ENCODE measurements at regions not wholly inside any gene's neighbourhood (a gene's known extent, or its start where the extent isn't known, plus 50 kb on each side); places are given as distances from the start of the nearest gene placed in this dataset.

GRCh38 chr4:166309286-166309685, 436.2 kb downstream of the TLL1 start:
- no peak overlapping the region for H3K27ac ChIP-seq (replicated peaks)
- DNase-seq (ENCODE audit: low read depth in 1 of 2, low spot score in 1 of 2), result no peak
- H3K4me3 ChIP-seq (replicated peaks; ENCODE audit: insufficient read depth, low read length), result no peak overlapping the region
- H3K27me3 ChIP-seq (ENCODE audit: insufficient read depth, poor library complexity, severe bottlenecking), result no peaks in the 10 kb centered on the region
- TF ChIP-seq REST (IDR thresholded peaks at IDR 0.05; ENCODE audit: insufficient replicate concordance, low read depth) (no peak), POLR2AphosphoS5 (IDR thresholded peaks at IDR 0.05; ENCODE audit: low read depth) (no peak), GABPA (IDR thresholded peaks at IDR 0.05; ENCODE audit: low read depth) (no peak), SPI1 (IDR thresholded peaks at IDR 0.05; ENCODE audit: borderline replicate concordance, low read depth) (no peak), CTCF (IDR thresholded peaks at IDR 0.05; ENCODE audit: insufficient read depth, low read length) (no peak)

DNA sequence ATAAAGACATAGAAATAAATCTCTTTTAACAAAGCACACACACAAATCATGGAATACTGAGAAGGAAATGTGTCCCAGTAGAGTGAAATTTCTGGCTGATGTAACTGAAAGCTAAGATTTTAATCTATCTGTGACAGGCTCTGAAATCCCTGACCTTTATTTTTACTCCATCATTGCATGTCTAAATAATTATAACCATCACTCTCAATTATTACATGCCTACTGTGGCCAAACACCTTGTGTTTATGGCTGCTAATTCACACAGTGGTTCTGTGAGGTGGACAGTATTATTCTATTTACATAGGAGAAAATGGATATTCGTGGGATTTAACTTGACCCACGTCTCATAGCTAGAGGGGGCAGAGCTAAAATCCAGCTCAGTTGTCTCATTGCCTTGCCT, 438.1 kb downstream of the TLL1 start:
- Histone ChIP-seq H3K27me3 (ENCODE audit: insufficient read depth, poor library complexity, severe bottlenecking) (no peaks in the 10 kb centered on the region), H3K4me3 (replicated peaks; ENCODE audit: insufficient read depth, low read length) (no peak overlapping the region), H3K27ac (replicated peaks) (no peak overlapping the region)
- no peak for DNase-seq (ENCODE audit: low read depth in 1 of 2, low spot score in 1 of 2)
- TF ChIP-seq CTCF (IDR thresholded peaks at IDR 0.05; ENCODE audit: insufficient read depth, low read length), result no peak
- no peak for TF ChIP-seq POLR2AphosphoS5 (IDR thresholded peaks at IDR 0.05; ENCODE audit: low read depth)
- TF ChIP-seq SPI1 (IDR thresholded peaks at IDR 0.05; ENCODE audit: borderline replicate concordance, low read depth), result no peak
- TF ChIP-seq GABPA (IDR thresholded peaks at IDR 0.05; ENCODE audit: low read depth), result no peak
- TF ChIP-seq REST (IDR thresholded peaks at IDR 0.05; ENCODE audit: insufficient replicate concordance, low read depth), result no peak

GRCh38 chr4:166312166-166312565, 439.1 kb downstream of the TLL1 start:
- TF ChIP-seq CTCF (IDR thresholded peaks at IDR 0.05; ENCODE audit: insufficient read depth, low read length), result no peak
- no peak for TF ChIP-seq GABPA (IDR thresholded peaks at IDR 0.05; ENCODE audit: low read depth)
- no peak for TF ChIP-seq SPI1 (IDR thresholded peaks at IDR 0.05; ENCODE audit: borderline replicate concordance, low read depth)
- no peak for TF ChIP-seq POLR2AphosphoS5 (IDR thresholded peaks at IDR 0.05; ENCODE audit: low read depth)
- TF ChIP-seq REST (IDR thresholded peaks at IDR 0.05; ENCODE audit: insufficient replicate concordance, low read depth), result no peak
- Histone ChIP-seq H3K4me3 (replicated peaks; ENCODE audit: insufficient read depth, low read length) (no peak overlapping the region), H3K27ac (replicated peaks) (no peak overlapping the region), H3K27me3 (ENCODE audit: insufficient read depth, poor library complexity, severe bottlenecking) (no peaks in the 10 kb centered on the region)
- DNase-seq (ENCODE audit: low read depth in 1 of 2, low spot score in 1 of 2), result no peak

Data from HL-60 (cell line).